T-helper 17 cell (primary cell): ENCODE measurements at regions not wholly inside any gene's neighbourhood (a gene's known extent, or its start where the extent isn't known, plus 50 kb on each side); places are given as distances from the start of the nearest gene placed in this dataset.
"Not testable (repeated sequence)": the region's sequence is repeated elsewhere in the genome, so short reads cannot be mapped to it uniquely, and the experiment has no call there.

Source experiments
- ATAC-seq: fragments of 150-1000 bp; cut with Tn5 transposase; 2 replicates; pipeline ENCODE4 v1.10.0; 2021; ENCODE audit warnings: mild to moderate bottlenecking, moderate library complexity
- DNase-seq, 3 donors: peaks; one replicate each; pipeline versions ENCODE4 v3.0.0 to v3.0.0-alpha.2; 2020 to 2021
- H3K9me3 ChIP-seq: one replicate; pipeline ENCODE4 v1.7.0; 2013; ENCODE audit warnings: low read length, mild to moderate bottlenecking; ENCODE audit not compliant: control insufficient read depth, poor library complexity, severe bottlenecking
- H3K27ac Mint-ChIP-seq: one replicate; pipeline ENCODE4 v1.8.0; 2022; ENCODE audit warnings: mild to moderate bottlenecking, moderate library complexity, mixed read lengths
- H3K27me3 Mint-ChIP-seq: one replicate; pipeline ENCODE4 v1.8.0; 2022; ENCODE audit warnings: mixed read lengths
- H3K36me3 Mint-ChIP-seq: one replicate; pipeline ENCODE4 v1.8.0; 2022; ENCODE audit warnings: low read depth, mixed read lengths
- H3K4me1 Mint-ChIP-seq: one replicate; pipeline ENCODE4 v1.8.0; 2022; ENCODE audit warnings: mild to moderate bottlenecking, mixed read lengths
- H3K4me3 Mint-ChIP-seq: one replicate; pipeline ENCODE4 v1.8.0; 2022; ENCODE audit warnings: mild to moderate bottlenecking, moderate library complexity, mixed read lengths

- not testable (repeated sequence) for DNase-seq, ATAC-seq, H3K36me3 Mint-ChIP-seq, H3K4me1 Mint-ChIP-seq, H3K9me3 ChIP-seq, H3K4me3 Mint-ChIP-seq, H3K27ac Mint-ChIP-seq
- peaks cover 29% of the 10 kb centered on the region for H3K27me3 Mint-ChIP-seq
Measured at GRCh38 chr12:131227641-131228040, 273.9 kb downstream of the ADGRD1 start.

GRCh38 chr12:131229079-131229425 lies 275.3 kb downstream of the ADGRD1 start:
- not testable (repeated sequence) for H3K4me3 Mint-ChIP-seq, H3K9me3 ChIP-seq, ATAC-seq, H3K4me1 Mint-ChIP-seq, H3K36me3 Mint-ChIP-seq, DNase-seq, H3K27ac Mint-ChIP-seq
- H3K27me3 Mint-ChIP-seq, result peaks cover 32% of the 10 kb centered on the region

DNA sequence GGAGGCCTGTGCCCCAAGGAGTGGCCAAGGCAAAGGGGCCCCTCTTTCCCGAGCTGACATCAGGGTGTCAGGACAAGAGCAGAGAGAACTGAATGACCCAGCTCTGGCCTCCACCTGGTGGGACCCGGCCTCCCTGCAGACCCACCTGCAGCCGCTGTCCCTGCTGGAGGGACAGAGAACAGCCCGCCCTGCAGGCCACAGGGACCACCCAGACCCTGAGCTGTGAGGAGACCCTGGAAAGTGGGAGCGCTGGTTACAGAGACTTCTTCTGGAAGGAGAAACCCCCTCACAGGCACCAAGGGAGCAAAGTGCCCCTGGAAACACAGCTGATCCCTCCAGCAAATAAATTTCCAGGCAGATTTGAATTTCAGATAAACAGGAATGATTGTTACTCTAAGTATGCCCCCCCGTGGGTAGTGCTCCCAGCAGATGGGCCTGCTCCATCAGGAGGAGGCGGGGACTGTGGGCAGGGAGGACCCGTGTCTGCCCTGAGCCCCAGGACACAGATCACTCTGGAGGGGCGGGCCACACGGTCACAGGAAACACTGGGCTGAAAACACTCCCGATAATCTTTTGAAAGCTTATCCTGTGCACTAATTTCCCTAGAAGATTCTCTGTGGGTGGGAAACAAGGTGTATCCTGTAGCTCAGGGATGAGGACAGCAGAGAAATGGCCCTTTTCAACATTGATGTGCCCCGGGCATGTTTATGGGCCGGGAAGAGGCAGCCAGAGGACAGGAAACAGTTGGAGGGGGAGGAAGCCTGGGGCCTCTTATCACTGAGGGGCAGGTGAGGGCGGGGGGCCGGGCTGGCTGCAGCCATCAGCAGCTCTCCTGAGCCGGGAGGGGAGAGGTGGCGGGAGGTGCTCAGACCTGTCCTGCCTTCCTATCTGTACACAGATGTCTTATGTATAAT lies 276.0 kb downstream of the ADGRD1 start:
- Mint-ChIP-seq H3K4me3 (no peak overlapping the region), H3K36me3 (no peaks in the 10 kb centered on the region), H3K4me1 (peaks cover 4% of the 10 kb centered on the region), H3K27ac (no peak overlapping the region), H3K27me3 (peaks cover 32% of the 10 kb centered on the region)
- no peak for ATAC-seq
- H3K9me3 ChIP-seq, result no peaks in the 10 kb centered on the region
- no peak for DNase-seq

- no peaks in the 10 kb centered on the region for H3K36me3 Mint-ChIP-seq
- DNase-seq (no peak), ATAC-seq (no peak)
- H3K9me3 ChIP-seq, result no peaks in the 10 kb centered on the region
- peaks cover 4% of the 10 kb centered on the region for H3K4me1 Mint-ChIP-seq
- no peak overlapping the region for H3K27ac Mint-ChIP-seq
- peaks cover 32% of the 10 kb centered on the region for H3K27me3 Mint-ChIP-seq
- no peak overlapping the region for H3K4me3 Mint-ChIP-seq
Measured at GRCh38 chr12:131230340-131231031, 276.8 kb downstream of the ADGRD1 start.

DNA sequence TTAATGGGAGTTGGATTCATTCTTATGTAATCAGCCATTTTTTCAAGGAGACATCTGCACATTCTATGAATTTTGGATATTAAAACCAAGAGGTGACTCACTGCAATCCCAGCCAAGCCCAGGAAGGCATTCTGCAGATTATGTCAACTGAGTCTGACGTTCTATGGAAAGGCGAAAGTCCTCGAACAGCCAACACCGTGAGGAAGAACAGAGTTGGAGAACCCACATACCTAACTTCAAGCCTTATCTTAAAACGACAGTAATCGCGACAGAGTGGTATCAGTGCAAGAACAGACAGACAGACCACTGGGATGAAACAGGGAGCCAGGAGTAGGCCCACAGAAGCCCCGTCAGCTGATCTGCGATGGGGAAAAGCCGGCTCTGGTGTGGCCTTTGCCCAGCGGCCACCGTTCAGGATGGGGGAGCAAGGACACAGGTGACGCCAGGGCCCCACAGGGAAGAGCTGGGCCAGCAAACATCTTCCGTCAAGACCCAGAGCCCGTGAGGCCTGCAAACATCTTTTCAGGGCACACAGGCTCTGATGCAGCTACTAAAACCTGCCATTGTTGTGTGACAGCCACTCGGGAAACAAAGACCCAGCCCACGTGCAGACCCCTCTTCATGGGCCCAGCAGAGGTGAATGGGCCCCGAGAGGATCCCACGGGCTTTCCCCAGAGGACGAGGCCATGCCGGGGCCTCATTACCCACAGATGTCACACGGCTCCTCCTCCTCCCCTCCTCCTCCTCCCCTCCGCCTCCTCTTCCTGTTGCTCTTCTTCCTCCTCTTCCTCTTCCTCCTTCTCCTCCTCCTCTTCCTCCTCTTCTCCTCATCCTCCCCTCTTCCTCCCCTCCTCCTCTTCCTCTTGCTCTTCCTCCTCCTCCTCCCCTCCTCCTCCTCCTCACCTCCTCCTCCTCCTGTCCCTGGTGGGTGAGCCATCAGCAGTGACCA lies 277.6 kb downstream of the ADGRD1 start:
- peaks cover 40% of the 10 kb centered on the region for H3K27me3 Mint-ChIP-seq
- DNase-seq, result no peak
- H3K36me3 Mint-ChIP-seq, result no peaks in the 10 kb centered on the region
- ATAC-seq, result no peak
- peaks cover 4% of the 10 kb centered on the region for H3K4me1 Mint-ChIP-seq
- H3K27ac Mint-ChIP-seq, result no peak overlapping the region
- no peak overlapping the region for H3K4me3 Mint-ChIP-seq
- no peaks in the 10 kb centered on the region for H3K9me3 ChIP-seq

- no peaks in the 10 kb centered on the region for H3K9me3 ChIP-seq
- H3K27me3 Mint-ChIP-seq, result peaks cover 46% of the 10 kb centered on the region
- H3K36me3 Mint-ChIP-seq, result no peaks in the 10 kb centered on the region
Measured at GRCh38 chr12:131232036-131232435, 278.3 kb downstream of the ADGRD1 start.

DNA sequence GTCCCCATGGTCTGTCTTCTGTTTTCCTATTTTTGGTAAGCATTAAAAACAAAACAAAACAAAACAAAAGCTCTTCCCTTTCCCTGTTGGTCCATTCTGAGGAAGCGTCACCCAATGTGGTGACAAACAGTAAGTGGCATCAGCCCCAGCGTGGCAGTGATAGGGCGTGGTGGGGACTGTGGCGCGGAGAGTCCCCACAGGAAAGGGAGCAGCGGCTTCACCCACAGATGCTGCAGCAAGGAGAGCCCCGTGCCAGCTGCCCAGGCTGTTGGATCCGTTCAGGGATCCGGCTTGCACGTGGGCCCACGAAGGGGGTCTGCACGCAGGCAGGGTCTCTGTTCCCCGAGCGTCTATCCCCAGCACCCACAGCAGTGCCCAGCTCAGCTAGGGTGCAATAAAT lies 279.2 kb downstream of the ADGRD1 start:
- not testable (repeated sequence) for H3K27ac Mint-ChIP-seq, ATAC-seq, H3K4me1 Mint-ChIP-seq, H3K9me3 ChIP-seq, DNase-seq, H3K36me3 Mint-ChIP-seq, H3K4me3 Mint-ChIP-seq
- peaks cover 47% of the 10 kb centered on the region for H3K27me3 Mint-ChIP-seq

More at GRCh38 chr12:131232036-131232435, 278.3 kb downstream of the ADGRD1 start:
- no peak for DNase-seq
- no peak for ATAC-seq
- Mint-ChIP-seq H3K4me1 (peaks cover 4% of the 10 kb centered on the region), H3K27ac (no peak overlapping the region), H3K4me3 (no peak overlapping the region)

- H3K27me3 Mint-ChIP-seq, result peaks cover 40% of the 10 kb centered on the region
- DNase-seq, H3K36me3 Mint-ChIP-seq, H3K9me3 ChIP-seq, ATAC-seq, H3K27ac Mint-ChIP-seq, H3K4me3 Mint-ChIP-seq, H3K4me1 Mint-ChIP-seq: not testable (repeated sequence)
Measured at GRCh38 chr12:131233850-131234789, 280.4 kb downstream of the ADGRD1 start.

- H3K36me3 Mint-ChIP-seq, ATAC-seq, H3K27ac Mint-ChIP-seq, H3K9me3 ChIP-seq, H3K4me1 Mint-ChIP-seq, DNase-seq, H3K4me3 Mint-ChIP-seq: not testable (repeated sequence)
- H3K27me3 Mint-ChIP-seq, result peaks cover 42% of the 10 kb centered on the region
Measured at GRCh38 chr12:131234841-131235271, 281.1 kb downstream of the ADGRD1 start.

- peaks cover 34% of the 10 kb centered on the region for H3K27me3 Mint-ChIP-seq
- ATAC-seq, result no peak
- DNase-seq, result no peak
- H3K27ac Mint-ChIP-seq, result no peak overlapping the region
- no peaks in the 10 kb centered on the region for H3K36me3 Mint-ChIP-seq
- peaks cover 3% of the 10 kb centered on the region for H3K4me1 Mint-ChIP-seq
- H3K9me3 ChIP-seq, result no peaks in the 10 kb centered on the region
- no peak overlapping the region for H3K4me3 Mint-ChIP-seq
Measured at GRCh38 chr12:131235871-131236271, 282.2 kb downstream of the ADGRD1 start.

- Mint-ChIP-seq H3K4me3 (no peak overlapping the region), H3K36me3 (no peaks in the 10 kb centered on the region), H3K27me3 (peaks cover 28% of the 10 kb centered on the region), H3K4me1 (no peaks in the 10 kb centered on the region), H3K27ac (no peak overlapping the region)
- ATAC-seq, result no peak
- no peaks in the 10 kb centered on the region for H3K9me3 ChIP-seq
- no peak for DNase-seq
Measured at GRCh38 chr12:131239384-131240094, 285.8 kb downstream of the ADGRD1 start.

- no peaks in the 10 kb centered on the region for H3K36me3 Mint-ChIP-seq
- DNase-seq (no peak), ATAC-seq (no peak)
- no peak overlapping the region for H3K4me3 Mint-ChIP-seq
- no peak overlapping the region for H3K27ac Mint-ChIP-seq
- peaks cover 31% of the 10 kb centered on the region for H3K27me3 Mint-ChIP-seq
- H3K9me3 ChIP-seq, result no peaks in the 10 kb centered on the region
- H3K4me1 Mint-ChIP-seq, result no peaks in the 10 kb centered on the region
Measured at GRCh38 chr12:131241517-131241916, 287.8 kb downstream of the ADGRD1 start.
